Cerebellar cortex (tissue), 1 donor: ENCODE measurements at regions not wholly inside any gene's neighbourhood (a gene's known extent, or its start where the extent isn't known, plus 50 kb on each side); places are given as distances from the start of the nearest gene placed in this dataset.

Experiments used
- DNase-seq: peaks from one replicate; pipeline ENCODE4 v3.0.0-alpha.2; 2015; ENCODE audit warnings: low spot score

DNA sequence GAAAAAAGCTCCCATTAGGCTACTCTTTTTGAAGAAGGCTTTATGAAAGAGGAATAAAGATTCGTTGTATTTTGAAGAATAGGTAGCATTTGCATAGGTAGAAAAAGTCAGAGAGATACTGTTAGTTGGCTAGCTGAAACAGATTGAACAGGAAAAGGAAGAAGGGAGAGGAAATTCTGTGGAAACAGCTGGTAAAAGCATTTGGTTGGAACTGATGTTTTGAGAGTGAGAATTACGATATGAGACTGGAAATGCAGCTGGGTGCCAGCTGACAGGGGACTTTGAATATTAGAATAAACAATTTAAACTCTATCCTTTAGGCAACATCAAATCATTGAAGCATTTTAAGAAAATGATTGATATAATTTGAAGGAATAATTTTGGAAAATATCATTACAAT lies 96.7 kb upstream of the CNTNAP5 start:
- no peak for DNase-seq

DNA sequence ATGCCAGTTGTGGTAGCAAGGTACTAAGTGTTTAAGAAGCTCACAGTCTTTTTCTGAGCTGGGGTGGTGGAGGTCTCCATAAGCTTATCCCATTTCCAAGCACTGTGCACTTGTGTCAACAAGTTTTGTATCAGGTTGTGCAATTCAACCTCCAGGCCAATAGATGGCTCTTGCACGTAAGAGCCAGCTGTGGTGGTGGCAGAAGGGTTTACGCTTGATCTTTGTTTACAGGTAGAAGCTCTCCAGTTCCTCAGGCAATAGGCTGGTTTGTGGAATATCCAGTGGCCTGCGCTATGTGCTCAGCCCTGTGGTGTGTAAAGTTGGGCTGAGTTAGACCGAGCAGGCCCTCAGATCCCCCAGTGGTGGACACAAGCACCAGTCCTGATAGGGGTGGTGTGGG lies 89.7 kb upstream of the CNTNAP5 start:
- no peak for DNase-seq

DNA sequence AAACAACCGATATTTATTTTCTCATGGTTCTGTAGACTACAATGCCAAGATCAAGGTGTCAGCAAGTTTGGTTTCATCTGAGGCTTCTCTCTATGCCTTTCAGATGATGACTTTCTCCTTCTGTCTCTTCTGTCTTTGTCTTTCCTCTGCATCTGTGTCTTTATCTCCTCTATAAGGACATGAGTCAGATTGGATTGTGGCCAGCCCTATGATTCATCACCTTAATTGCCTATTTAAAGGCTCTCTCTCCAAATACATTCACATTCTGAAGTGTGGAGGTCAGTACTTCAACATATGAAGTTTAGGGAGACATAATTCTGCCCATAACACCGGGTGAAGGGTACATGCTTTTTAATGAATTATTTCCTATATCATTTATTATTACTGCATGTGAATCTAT lies 71.2 kb upstream of the CNTNAP5 start:
- no peak for DNase-seq

DNA sequence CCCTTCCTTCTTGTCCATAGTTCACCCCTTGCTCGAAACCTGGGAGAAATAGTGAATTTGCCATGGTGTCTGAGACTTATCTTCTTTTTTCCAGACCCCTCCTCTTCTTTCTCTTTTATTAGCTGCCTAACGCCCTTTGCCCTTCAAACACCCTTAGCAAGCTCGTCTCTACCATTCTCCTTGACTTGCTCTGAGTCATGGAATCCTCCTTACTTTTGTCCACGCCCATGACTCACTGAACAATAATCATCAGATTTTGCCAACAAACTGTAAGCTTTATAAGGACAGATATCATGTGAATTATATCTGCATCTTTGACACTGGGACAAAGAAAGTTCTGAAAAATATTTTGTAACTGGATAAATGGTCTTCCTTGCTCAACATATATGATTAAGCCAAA lies 67.1 kb upstream of the CNTNAP5 start:
- no peak for DNase-seq

DNA sequence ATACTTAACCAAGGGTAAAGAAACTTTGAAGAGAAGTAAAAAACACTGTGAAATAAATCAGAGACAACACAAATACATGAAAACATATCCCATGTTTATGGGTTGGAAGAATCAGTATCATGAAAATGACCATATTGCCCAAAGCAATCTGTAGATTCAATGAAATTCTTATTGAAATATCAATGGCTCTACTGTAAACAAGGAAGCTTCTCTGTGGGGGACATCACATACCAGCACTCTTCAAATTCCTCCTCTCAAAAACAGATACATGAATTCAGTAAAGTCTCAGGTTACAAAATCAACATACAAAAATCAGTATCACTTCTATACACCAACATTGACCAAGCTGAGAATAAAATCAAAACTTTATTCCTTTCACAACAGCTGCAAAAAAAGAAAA lies 63.5 kb upstream of the CNTNAP5 start:
- no peak for DNase-seq

DNA sequence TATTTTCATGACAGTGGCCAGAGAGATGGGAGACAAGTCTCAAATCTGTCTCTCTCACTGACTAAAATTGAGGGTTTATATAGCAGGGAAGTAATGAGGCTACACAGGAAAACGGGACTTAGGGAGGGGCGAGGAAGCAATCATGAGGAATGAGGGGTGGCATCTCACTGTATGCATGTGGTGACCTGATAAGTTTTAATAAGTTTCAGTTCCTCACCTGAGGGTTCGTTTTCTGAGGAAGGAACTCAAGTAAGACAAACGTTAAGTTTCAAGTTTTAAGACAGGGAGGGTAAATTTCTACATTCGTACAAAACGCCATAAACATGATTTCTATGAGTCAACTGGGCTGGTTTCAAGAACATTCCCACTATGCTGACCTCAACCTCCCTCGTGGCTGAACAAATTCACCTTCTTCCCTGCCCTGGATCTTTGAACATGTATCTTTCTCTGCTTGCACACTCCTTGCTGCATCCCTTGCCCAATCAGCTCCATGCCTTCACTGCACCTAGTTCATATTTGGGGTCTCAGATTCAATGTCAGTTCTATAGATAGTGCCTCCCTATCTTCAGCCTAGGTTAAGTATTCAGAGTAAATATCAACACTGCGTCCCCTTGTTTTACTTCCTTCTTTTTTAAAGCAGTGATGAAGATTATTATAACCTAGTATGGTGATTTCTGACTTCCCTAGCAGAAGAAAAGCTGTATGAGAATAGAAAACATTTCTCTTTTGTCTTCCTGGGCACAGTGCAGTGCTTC lies 53.3 kb upstream of the CNTNAP5 start:
- DNase-seq, result no peak
